ENCODE measurements at regions not wholly inside any gene's neighbourhood (a gene's known extent, or its start where the extent isn't known, plus 50 kb on each side); places are given as distances from the start of the nearest gene placed in this dataset.

DNA sequence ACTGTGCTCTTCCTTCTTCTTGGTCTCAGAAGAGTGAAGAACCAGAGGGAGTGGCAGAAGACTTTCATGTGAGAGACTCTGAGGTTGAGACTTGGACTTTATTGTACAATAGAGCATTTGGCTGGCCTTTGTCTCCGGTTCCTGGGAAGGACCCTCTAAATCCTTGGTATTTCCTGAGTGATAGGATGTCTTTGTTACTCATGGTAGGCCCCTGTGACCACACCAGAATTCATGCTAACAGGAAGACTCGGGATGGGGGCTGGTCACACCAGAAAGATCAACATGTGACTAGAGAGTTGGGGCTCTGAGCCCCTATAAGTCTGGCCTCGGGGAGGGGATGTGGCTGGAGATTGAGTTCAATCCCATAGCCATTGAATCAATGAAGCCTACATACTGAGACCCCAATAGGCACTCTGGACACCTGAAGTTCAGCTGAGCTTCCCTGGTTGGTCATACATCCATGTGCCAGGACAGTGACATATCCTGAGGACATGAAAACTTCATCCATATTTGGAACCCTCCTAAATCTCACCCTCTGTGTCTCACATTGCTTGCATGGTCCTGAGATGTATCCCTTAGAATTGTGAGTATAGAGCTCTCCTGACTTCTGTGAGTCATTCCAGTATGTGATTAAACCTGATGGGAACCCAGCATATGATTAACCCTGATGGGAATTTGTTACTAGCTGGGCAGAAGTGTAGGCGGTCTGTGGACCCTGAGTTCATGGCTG is 201.7 kb downstream of the GADD45G start:
- TF ChIP-seq CTCF (IDR thresholded peaks at IDR 0.05) = no peak

DNA sequence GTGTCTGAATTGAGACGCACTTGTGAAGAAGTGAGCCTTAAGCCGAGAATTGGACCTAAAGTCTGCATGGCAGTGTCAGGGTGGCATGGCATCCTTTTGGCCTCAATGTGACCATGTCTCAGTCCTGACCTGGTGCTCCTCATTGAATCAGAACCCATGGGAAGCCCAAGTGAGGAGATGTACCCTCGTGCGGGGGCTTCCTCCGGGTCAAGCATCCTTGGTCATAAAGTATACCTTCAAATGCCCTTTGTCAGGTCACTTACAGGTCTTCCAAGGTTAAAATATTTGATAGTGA is 202.2 kb downstream of the GADD45G start:
- TF ChIP-seq CTCF (IDR thresholded peaks at IDR 0.05) = no peak

- TF ChIP-seq CTCF (IDR thresholded peaks at IDR 0.05) = no peak
Observed at GRCh38 chr9:89807682-89808075, 202.9 kb downstream of the GADD45G start.

- TF ChIP-seq CTCF (IDR thresholded peaks at IDR 0.05) = peak; percentile 24; the same call in 1 of the 2 replicates
Observed at GRCh38 chr9:89808076-89808755, 203.4 kb downstream of the GADD45G start.

DNA sequence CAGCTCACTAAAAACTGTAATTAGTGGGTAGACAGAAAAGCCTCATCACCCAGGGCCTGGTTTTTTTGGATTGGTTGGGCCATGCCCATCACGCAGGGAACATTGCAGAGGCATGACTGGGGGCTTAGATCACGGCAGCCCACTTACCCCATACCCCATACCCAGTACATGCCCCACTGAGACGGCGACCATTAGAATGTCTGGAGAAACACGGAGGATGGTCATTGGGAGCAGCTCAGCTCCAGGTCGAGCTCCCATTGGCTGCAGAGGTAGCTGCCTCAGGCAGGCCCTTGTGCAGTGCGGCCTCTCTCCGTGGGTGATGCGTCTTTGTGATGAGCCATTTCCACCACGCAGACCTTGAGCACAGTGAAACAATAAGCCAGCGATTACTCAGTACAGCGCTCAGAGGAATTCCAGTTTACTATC is 204.0 kb downstream of the GADD45G start:
- TF ChIP-seq CTCF (IDR thresholded peaks at IDR 0.05) = no peak

GRCh38 chr9:89810431-89810830 is 205.6 kb downstream of the GADD45G start:
- no peak for TF ChIP-seq CTCF (IDR thresholded peaks at IDR 0.05)

DNA sequence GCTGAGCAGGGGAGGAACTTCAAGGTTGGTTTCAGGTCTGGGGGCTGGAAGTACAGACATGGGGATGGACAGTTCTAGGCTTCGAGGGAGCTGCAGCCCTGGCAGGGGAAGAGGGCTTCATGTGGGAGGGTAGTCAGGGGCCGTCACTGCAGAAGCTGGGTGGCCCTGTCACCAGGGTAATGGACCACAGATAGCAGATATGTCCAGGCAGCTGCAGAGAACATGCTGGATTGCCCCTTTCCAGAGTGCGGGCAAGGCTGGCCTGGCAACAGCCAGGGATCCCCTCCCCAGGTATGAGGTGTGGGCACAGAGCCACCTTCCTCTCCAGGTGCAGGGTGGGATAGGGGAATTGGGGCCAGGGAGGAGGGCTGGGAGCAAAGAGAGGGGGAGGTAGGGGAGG is 206.5 kb downstream of the GADD45G start:
- no peak for TF ChIP-seq CTCF (IDR thresholded peaks at IDR 0.05)
